NOMO-1 (cell line): ENCODE measurements at regions not wholly inside any gene's neighbourhood (a gene's known extent, or its start where the extent isn't known, plus 50 kb on each side); places are given as distances from the start of the nearest gene placed in this dataset.

Experiments used
- DNase-seq, 2 experiments: peaks; one replicate each; lab custom pipeline; 2025; ENCODE audit not compliant: unreplicated experiment in 2 of 2; lab: John Stamatoyannopoulos, UW

GRCh38 chr11:95586155-95586554 is 203.4 kb downstream of the FAM76B start:
- DNase-seq = no peak

DNA sequence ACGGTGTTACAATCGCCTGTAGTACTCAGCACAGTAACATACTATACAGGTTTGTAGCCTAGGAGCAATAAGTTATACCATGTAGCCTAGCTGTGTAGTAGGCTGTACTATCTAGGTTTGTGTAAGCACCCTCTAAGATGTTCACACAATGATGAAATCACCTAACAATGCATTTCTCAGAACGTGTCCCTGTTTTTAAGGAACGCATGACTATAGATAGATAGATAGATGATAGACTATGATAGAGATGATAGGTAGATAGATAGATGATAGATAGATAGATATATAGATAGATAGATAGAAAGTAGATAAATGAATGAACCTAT is 203.9 kb downstream of the FAM76B start:
- DNase-seq = no peak

- no peak for DNase-seq
Measured at GRCh38 chr11:95585069-95585751, 204.4 kb downstream of the FAM76B start.

DNA sequence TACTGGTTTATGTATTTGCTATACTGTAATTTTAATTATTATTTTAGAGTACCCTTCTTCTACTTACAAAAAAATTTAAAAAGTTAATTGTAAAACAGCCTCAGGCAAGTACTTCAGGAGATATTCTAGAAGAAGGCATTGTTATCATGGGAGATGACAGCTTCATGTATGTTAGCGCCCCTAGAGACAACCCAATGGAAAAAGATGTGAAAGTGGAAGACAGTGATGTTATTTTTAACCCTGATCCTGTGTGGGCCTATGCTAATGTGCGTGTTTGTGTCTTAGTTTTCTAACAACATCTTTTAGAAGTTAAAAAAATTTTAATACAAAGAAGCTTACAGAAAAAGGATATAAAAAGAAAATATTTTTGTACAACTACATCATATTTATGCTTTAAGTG is 205.0 kb downstream of the FAM76B start:
- DNase-seq = no peak

- no peak for DNase-seq
Measured at GRCh38 chr11:95584180-95584579, 205.4 kb downstream of the FAM76B start.

DNA sequence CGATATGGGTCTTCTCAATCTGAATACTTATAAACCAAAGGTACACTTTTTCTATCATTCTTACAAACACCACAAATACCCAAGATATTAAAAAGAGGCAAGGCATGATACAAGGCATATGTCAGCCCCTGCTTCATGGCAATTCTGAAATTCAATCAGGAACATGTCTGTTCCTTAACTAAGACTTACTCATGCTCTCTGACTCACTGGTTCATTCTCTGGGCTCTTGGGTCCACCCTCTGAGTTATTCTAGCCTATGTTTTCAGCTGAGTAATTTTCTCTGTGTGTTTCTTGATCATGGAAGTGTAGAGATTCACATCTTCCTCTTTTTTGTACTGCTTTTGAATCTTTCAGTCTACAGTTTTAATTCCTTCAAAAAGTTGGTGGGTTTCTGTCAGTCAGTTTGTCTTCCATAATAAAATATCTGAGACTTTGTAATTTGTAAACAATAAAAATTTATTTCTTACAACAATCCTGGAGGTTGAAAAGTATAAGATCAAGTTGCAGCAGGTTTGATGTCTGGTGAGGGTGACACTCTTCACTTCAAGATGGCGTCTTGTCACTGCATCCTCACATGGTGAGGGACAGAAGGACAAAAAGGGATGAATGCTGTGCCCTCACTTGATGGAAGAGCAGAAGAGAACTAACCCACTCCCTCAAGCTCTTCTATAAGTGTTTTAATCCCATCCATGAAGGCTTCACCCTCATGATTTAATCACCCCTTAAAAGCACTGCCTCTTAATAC is 211.7 kb downstream of the FAM76B start:
- peak; percentile 21 to 61 for DNase-seq

GRCh38 chr11:95576146-95576845 is 213.3 kb downstream of the FAM76B start:
- DNase-seq = no peak

DNA sequence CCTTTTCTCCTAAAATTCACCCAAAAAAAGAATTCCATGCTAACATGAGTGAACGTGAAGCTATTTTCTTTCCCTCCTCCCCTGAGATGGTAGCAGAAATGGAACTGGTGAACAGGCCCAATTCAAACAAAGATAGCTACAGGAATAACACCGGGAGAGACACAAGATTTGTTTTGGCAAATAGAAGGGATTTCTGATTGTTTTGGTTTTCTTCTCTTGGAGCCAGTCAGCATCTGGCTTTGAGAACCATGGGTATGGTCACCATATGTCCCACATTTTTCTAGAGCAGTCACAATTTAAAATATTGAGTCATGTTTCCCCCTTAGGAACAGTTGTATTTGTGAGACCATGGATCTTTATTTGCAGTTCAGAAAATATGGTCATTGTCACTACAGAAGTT is 214.1 kb downstream of the FAM76B start:
- no peak for DNase-seq

DNA sequence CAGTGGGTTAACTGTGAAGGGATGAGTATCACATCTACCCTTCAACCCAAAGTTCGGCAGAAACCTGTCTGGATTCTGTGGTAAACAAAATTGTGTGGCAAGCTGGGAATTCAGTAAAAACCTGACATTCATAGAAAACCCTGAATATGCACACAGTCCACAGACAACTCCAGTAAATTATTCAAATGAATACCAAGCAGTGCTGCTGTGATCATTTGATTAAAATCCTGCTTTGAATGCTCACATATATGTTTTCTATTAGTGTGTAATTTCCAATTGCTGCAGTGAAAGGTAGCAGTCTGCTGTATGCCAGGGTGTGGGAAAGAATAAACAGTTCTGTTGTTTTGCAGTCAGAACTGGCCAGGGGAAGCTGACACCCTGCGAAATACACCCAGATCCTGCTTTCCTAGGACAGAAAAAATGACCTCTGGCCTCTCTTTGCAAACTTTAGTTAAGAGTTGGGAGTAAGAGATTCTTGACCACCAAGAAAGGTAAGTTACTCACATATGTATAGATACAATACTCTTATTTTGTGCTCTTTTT is 217.8 kb downstream of the FAM76B start:
- DNase-seq = no peak

GRCh38 chr11:95570845-95571244 is 218.7 kb downstream of the FAM76B start:
- no peak for DNase-seq

DNA sequence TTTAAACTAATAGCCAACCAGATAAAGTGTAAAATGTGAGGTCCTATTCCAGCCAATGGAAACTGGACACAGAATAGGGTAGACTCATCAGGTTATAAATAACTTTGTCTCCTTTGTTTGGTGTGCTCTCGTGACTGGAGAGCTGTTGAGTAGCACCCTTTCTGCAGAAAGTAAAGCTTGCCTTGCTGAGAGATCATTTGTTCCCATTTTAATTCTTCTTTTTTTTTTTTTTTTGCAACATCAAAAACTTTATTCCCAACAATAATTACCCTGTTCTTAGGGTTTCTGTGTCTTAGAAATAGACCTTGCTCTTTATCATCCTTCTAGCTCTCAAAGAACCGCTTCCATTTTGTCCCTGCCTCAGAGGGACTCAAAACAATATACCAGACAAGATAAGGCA is 220.4 kb downstream of the FAM76B start:
- DNase-seq = no peak

DNA sequence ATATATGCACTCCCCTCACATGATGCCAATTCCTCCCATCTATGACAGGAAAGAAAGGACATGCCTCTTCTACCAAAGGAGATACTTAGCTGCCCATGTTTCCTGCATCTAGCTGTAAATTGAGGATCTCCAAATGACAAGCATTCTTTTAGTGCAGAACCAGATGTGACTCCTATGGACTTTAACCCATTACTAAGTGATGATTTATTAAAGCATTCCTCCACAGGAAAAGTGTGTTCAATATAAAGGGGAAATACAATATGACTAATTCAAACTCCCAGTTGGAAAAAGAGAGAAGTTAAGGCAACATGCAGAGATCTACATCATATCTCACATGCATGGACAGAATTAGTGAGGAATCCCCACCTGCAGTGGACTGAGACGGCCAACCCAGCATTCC is 221.3 kb downstream of the FAM76B start:
- no peak for DNase-seq

GRCh38 chr11:95567685-95568084 is 221.9 kb downstream of the FAM76B start:
- DNase-seq = no peak

DNA sequence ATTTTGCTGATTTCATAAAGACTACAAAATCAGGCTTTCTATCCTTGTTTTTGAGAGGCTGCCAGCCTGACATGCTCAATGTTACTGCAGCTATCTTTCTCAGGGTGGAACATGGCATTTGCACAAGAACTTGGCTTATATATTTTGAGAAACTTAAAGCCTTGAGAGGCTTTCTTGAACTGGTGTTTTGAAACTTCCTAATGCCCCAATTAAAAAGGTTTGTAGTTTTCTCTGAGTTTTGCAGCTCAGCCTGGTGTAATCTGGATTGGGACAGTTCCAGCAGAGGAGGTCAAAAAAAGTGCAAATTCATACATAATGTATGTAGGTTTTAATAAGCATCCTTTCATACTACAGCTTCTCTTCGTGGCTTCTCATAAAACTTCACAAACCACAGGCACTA is 223.4 kb downstream of the FAM76B start:
- peak in 1 of 2 experiments; percentile 23 for DNase-seq

DNA sequence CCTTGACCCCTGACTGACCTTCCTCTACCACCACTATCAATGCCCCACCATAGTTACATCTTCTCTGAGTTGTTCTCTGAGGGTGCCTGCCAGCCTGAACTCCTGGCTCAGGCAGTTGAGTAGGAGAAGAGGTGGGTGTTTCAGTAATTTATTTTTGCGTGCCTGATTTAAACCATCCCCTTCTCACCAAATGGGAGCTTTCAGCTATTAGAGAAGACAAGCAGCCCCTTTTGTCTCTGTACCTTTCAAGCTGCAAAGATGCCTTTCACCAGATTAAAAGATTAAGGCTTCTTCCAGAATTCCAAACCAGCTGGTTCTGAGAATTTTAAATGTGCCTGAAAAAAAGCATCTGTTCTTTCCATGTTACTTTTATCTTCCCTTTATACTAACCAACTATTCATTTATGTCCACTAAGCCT is 223.8 kb downstream of the FAM76B start:
- no peak for DNase-seq

DNA sequence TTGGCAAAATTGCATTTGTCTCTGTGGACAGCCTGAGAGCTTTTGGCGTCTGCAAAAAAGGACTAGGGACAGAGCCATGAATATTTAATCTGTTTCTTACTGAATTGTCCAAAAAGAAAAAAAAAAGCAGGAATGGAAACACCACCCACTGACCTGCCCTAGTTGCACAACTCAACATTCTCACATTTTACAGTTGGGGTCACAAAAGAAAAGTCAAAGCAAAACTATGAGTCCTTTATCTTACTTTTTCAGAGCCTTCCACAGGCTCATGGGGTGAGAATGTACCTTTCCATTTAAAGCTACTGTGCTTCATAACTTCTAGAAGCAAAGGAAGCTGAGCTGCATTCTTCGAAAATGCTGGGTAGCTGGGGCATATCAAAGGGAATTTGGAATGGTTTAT is 225.7 kb downstream of the FAM76B start:
- no peak for DNase-seq

- DNase-seq = no peak
Measured at GRCh38 chr11:95563173-95563572, 226.4 kb downstream of the FAM76B start.

- DNase-seq = no peak
Measured at GRCh38 chr11:95562196-95562921, 227.2 kb downstream of the FAM76B start.

DNA sequence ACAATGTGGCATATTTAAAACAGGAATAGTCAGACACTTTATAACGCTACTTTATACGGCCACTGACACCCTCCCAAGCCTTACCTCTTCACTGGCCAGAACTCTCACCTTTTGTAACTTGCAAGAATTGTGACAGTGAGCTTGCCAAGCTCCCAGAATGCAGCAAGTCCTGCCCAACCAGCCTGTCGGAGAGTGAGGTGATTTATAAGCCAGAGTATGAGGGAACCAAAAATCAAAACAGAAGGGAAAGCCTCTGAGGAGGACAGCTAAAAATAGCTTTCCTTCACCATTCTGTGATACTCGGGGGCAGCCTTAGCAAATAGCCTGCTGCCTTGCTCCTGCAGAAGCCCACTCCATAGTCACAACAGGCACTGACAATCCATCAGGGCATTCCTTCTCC is 229.7 kb downstream of the FAM76B start:
- no peak for DNase-seq

- no peak for DNase-seq
Measured at GRCh38 chr11:95557376-95557775, 232.2 kb downstream of the FAM76B start.
